ENCODE measurements at regions not wholly inside any gene's neighbourhood (a gene's known extent, or its start where the extent isn't known, plus 50 kb on each side); places are given as distances from the start of the nearest gene placed in this dataset.

GRCh38 chr1:163885510-163885909, 563.8 kb downstream of the NUF2 start:
- no peak overlapping the region for H3K4me2 ChIP-seq (ENCODE audit: low read length)
- ATAC-seq (no peak), DNase-seq (ENCODE audit: low read depth, low spot score) (no peak)
- H3K27me3 ChIP-seq (ENCODE audit: insufficient read depth, low read length), result no peaks in the 10 kb centered on the region
- no peaks in the 10 kb centered on the region for H3K9me2 ChIP-seq (ENCODE audit: insufficient read depth)
- BruUV-seq (replicated peaks), result no TSS peak
- H2AFZ ChIP-seq (ENCODE audit: low read depth, low read length, poor library complexity, severe bottlenecking), result no peak overlapping the region
- H3K36me3 ChIP-seq (ENCODE audit: control insufficient read depth in 1 of 2, insufficient read depth in 2 of 2, low read length in 2 of 2), result no peaks in the 10 kb centered on the region
- TF ChIP-seq TCF7L2 (IDR thresholded peaks at IDR 0.05; ENCODE audit: borderline replicate concordance, extremely low read depth, insufficient read depth, insufficient read length) (no peak), SIN3A (IDR thresholded peaks at IDR 0.05; ENCODE audit: low read depth) (no peak), POLR2A (IDR thresholded peaks at IDR 0.05; ENCODE audit: borderline replicate concordance, extremely low read depth, insufficient read depth, insufficient read length) (no peak), EGR1 (IDR thresholded peaks at IDR 0.05; ENCODE audit: low read depth) (no peak), SRF (IDR thresholded peaks at IDR 0.05; ENCODE audit: low read depth) (no peak), EZH2phosphoT487 (IDR thresholded peaks at IDR 0.05; ENCODE audit: borderline replicate concordance) (no peak), ELF1 (IDR thresholded peaks at IDR 0.05; ENCODE audit: borderline replicate concordance, low read depth) (no peak), CTCF (IDR thresholded peaks at IDR 0.05 in 2 of 3, conservative IDR thresholded peaks at IDR 0.05 in 1 of 3; ENCODE audit: borderline replicate concordance in 1 of 3, insufficient read depth in 1 of 3, low read depth in 2 of 3, low read length in 2 of 3) (no peak), CEBPB (IDR thresholded peaks at IDR 0.05; ENCODE audit: low read depth) (no peak), YY1 (IDR thresholded peaks at IDR 0.05; ENCODE audit: extremely low read depth, insufficient replicate concordance, low read depth, low read length) (no peak), MAX (IDR thresholded peaks at IDR 0.05) (no peak), EZH2 (IDR thresholded peaks at IDR 0.05) (no peak), SP1 (IDR thresholded peaks at IDR 0.05; ENCODE audit: low read depth) (no peak)
- H4K20me1 ChIP-seq (ENCODE audit: insufficient read depth), result no peaks in the 10 kb centered on the region
- H3K9me3 ChIP-seq (ENCODE audit: control insufficient read depth in 1 of 2, insufficient read depth in 1 of 2, low read depth in 1 of 2, low read length in 2 of 2), result no peaks in the 10 kb centered on the region
- ChIA-PET POLR2A (no interaction called here), CTCF (no interaction called here), RAD21 (ENCODE audit: low non-redundant PET in 1 of 2, low total read pairs in 2 of 2, uncharacterized antibody in 2 of 2, unreplicated experiment in 2 of 2) (no interaction called here)
- no peaks in the 10 kb centered on the region for H3K79me2 ChIP-seq (ENCODE audit: insufficient read depth, low read length)
- no peak overlapping the region for H3K4me3 ChIP-seq (replicated peaks in 1 of 2; ENCODE audit: low read depth in 1 of 2, low read length in 2 of 2)
- intact Hi-C loops (cut with micrococcal nuclease), result no loop called here
- no peaks in the 10 kb centered on the region for H3K4me1 ChIP-seq (ENCODE audit: control insufficient read depth in 1 of 2, insufficient read depth in 2 of 2, low read length in 2 of 2)
- H3K9ac ChIP-seq (ENCODE audit: low read length), result no peak overlapping the region
- H3K27ac ChIP-seq (ENCODE audit: low read depth, low read length), result no peak overlapping the region

All from HCT116 (cell line).